Brain microvascular endothelial cell (primary cell): ENCODE measurements at regions not wholly inside any gene's neighbourhood (a gene's known extent, or its start where the extent isn't known, plus 50 kb on each side); places are given as distances from the start of the nearest gene placed in this dataset.

ENCODE experiments used
- DNase-seq: peaks from one replicate; pipeline ENCODE4 v3.0.0-alpha.2; 2020
- H3K27ac ChIP-seq: fragments of 250-450 bp; sonication (Bioruptor Pico); 2 replicates; pipeline ENCODE4 v1.5.1; 2020; ENCODE audit warnings: mild to moderate bottlenecking, moderate library complexity
- H3K27me3 ChIP-seq: fragments of 250-450 bp; sonication (Bioruptor Pico); replicated peaks from 2 replicates; pipeline ENCODE4 v1.5.1; 2020; ENCODE audit warnings: mild to moderate bottlenecking
- H3K36me3 ChIP-seq: fragments of 250-450 bp; sonication (Bioruptor Pico); replicated peaks from 2 replicates; pipeline ENCODE4 v1.5.1; 2020; ENCODE audit warnings: mild to moderate bottlenecking
- H3K4me3 ChIP-seq: 2 replicates; pipeline ENCODE4 v1.5.1; 2011; ENCODE audit warnings: low read depth, mild to moderate bottlenecking, control low read depth, low read length, moderate library complexity
- in situ Hi-C: cut with HindIII; loops from 2 replicates; pipeline ENCODE4 v1.10.0; 2017; ENCODE audit warnings: low sequenced_read_pairs, low pct_ligation_motif_present
- TF ChIP-seq, protein P1 (sequence below): IDR thresholded peaks from 2 replicates; pipeline ENCODE4 v1.5.1; 2011; ENCODE audit warnings: low read depth, mild to moderate bottlenecking, moderate library complexity, low read length, control low read depth, inconsistent platforms; ENCODE audit errors: missing control alignments

DNA sequence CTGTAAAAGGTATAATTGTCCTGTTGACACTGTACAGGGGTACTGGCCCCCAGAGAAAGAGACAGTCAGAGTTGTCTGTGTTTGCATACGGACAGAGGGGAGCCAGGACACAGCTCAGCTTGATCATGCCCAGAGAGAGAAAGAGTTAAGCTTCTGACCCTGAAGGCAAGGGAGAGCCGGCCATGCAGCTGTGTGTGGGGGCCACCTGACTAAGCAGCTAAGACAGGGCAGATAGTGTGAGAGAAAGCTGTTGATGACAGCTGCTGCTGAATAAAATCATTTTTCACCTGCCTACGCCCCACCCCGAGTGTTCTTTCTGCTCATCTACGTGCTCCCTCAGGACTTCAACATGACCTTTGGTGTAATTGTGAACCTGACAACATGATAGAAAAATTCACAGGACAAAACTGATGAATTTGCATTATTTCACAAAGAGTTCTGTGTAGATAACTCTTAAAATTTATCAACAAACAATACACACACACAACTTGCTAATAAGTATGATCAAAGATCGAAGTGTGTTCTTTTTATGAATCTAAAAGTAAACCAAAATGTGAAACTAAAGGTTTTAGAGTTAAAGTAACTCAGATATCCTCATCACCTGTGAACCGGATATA lies 1294.3 kb upstream of the ATXN8OS start:
- no peak for DNase-seq
- in situ Hi-C loops, result no loop called here
- TF ChIP-seq, protein P1, sequence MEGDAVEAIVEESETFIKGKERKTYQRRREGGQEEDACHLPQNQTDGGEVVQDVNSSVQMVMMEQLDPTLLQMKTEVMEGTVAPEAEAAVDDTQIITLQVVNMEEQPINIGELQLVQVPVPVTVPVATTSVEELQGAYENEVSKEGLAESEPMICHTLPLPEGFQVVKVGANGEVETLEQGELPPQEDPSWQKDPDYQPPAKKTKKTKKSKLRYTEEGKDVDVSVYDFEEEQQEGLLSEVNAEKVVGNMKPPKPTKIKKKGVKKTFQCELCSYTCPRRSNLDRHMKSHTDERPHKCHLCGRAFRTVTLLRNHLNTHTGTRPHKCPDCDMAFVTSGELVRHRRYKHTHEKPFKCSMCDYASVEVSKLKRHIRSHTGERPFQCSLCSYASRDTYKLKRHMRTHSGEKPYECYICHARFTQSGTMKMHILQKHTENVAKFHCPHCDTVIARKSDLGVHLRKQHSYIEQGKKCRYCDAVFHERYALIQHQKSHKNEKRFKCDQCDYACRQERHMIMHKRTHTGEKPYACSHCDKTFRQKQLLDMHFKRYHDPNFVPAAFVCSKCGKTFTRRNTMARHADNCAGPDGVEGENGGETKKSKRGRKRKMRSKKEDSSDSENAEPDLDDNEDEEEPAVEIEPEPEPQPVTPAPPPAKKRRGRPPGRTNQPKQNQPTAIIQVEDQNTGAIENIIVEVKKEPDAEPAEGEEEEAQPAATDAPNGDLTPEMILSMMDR, result no peak
- H3K4me3 ChIP-seq, result no peak overlapping the region
- no peaks in the 10 kb centered on the region for H3K27me3 ChIP-seq
- H3K27ac ChIP-seq, result no peak overlapping the region
- no peaks in the 10 kb centered on the region for H3K36me3 ChIP-seq

DNA sequence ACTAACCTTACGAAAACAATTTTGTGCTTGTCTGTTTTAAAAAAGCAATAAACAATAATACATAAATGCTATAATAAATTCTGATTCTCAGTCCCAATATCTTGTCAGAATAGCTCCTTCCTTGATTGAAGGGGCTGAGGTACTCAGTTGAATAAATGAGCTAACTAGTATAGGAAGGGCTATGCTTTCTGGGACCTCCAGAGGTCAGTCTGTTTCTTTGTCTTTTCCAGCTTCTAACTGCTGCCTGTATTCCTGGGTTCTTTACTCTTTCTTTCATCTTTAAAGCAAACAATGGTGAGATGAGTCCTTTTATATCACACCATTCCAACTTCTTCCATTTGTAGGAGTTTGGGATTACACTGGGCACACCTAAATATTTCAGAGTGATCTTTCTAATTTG lies 1297.0 kb upstream of the ATXN8OS start:
- no peak overlapping the region for H3K27ac ChIP-seq
- TF ChIP-seq, protein P1, result no peak
- H3K4me3 ChIP-seq, result no peak overlapping the region
- no peaks in the 10 kb centered on the region for H3K36me3 ChIP-seq
- in situ Hi-C loops, result no loop called here
- no peaks in the 10 kb centered on the region for H3K27me3 ChIP-seq
- no peak for DNase-seq

DNA sequence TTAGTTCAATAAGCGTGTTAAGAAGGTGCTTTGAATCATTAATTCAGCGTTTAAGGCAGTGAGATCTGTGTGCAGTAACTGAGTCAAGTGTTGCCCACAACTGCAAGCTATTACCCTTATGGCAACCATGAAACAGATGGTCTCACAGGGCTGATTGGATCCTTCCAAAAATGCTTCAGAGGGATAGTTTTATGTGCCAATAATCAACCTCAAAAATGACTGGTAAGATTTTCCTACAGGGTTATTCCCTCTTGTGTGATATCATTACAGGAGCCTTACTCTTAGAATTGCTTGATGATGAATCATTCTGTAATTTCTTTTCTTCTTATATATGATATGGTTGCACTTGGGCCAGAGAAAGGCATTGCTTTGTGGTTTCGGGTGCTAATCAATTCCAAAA lies 1299.2 kb upstream of the ATXN8OS start:
- TF ChIP-seq, protein P1, result no peak
- no peaks in the 10 kb centered on the region for H3K27me3 ChIP-seq
- H3K4me3 ChIP-seq, result no peak overlapping the region
- H3K36me3 ChIP-seq, result no peaks in the 10 kb centered on the region
- in situ Hi-C loops, result no loop called here
- no peak overlapping the region for H3K27ac ChIP-seq
- no peak for DNase-seq

DNA sequence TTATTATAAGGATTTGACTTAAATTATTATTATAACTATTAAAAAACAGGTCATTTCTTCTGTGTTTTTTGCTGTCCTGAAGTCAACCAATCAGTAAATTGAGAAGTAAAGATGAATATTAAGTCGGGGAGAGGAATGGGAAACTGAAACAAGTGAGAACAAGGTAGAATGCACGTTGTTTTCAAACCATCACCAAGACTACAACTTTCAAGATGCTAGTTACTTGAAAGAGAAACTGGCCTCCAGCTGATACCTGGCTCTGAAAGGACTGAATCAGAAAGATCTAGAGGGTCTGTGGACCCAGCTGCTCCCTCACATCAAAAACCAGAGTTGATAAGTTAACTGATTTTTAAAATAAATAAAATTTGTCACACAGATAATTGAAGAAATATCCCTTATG lies 1301.5 kb upstream of the ATXN8OS start:
- Histone ChIP-seq H3K27me3 (no peaks in the 10 kb centered on the region), H3K27ac (no peak overlapping the region), H3K4me3 (no peak overlapping the region), H3K36me3 (no peaks in the 10 kb centered on the region)
- TF ChIP-seq, protein P1, result no peak
- no peak for DNase-seq
- in situ Hi-C loops, result no loop called here

DNA sequence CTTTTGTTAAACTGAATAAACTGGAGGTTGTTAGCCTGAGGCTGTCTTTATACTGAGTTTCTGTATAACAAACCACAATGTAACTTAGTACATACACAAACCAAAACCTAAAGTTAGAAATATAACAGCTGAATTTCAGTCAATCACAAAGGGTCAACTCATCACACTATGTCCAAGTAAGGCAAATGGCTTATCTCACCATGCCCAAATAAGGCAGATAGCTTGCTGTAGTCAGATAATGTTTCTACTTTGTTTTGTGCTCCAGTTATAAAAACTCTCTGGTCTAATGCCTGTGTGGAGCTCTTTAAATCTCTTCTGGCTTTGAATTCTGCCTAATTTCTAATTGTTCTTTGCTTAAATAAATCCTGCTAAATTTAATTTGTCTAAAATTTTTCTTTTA lies 1323.4 kb upstream of the ATXN8OS start:
- Histone ChIP-seq H3K4me3 (no peak overlapping the region), H3K27ac (no peak overlapping the region), H3K36me3 (no peaks in the 10 kb centered on the region), H3K27me3 (no peaks in the 10 kb centered on the region)
- no peak for DNase-seq
- in situ Hi-C loops, result no loop called here
- TF ChIP-seq, protein P1, result no peak

DNA sequence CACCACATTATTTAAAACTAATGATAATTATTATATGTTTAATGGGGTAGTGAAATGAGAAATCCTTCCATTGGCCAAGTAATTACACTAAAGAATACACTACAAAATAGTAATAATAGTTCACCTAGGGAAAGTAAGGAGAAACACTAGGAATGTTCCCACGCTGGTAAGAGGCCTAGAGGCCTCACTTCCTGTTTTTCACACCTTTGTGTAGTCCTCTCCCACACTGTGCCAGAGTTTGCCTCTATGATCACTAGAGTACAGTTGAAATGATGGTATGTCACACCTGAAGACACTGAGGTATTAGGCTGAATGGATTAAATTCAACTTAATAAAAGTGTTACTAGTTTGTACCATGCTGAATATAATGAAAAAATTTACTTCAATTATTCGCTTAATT lies 1348.0 kb upstream of the ATXN8OS start:
- H3K4me3 ChIP-seq, result no peak overlapping the region
- H3K27ac ChIP-seq, result no peak overlapping the region
- no peak for DNase-seq
- TF ChIP-seq, protein P1, result no peak
- no peaks in the 10 kb centered on the region for H3K36me3 ChIP-seq
- in situ Hi-C loops, result no loop called here
- H3K27me3 ChIP-seq, result no peaks in the 10 kb centered on the region
